Body of pancreas (tissue), 4 donors: ENCODE measurements at regions not wholly inside any gene's neighbourhood (a gene's known extent, or its start where the extent isn't known, plus 50 kb on each side); places are given as distances from the start of the nearest gene placed in this dataset.
"Not testable (repeated sequence)": the region's sequence is repeated elsewhere in the genome, so short reads cannot be mapped to it uniquely, and the experiment has no call there.

Experiments used
- ATAC-seq: fragments of 150-250 bp; one replicate; pipeline ENCODE4 v1.9.1; 2016
- DNase-seq, 4 donors: peaks; one replicate each; pipeline ENCODE4 v3.0.0-alpha.2; 2019
- H3K27ac ChIP-seq, 4 donors: fragments of 200-600 bp; sonication (generic); 1 replicate in 3 of 4; 2 replicates in 1 of 4; pipeline versions ENCODE4 v1.5.1 to v1.6.1; 2016 to 2019; ENCODE audit warnings: mild to moderate bottlenecking in 1 of 4, mixed read lengths in 1 of 4, moderate library complexity in 1 of 4
- H3K27me3 ChIP-seq, 2 donors: fragments of 200-600 bp; sonication (generic); one replicate each; pipeline ENCODE4 v1.6.0; 2016; ENCODE audit warnings: mild to moderate bottlenecking in 1 of 2
- H3K36me3 ChIP-seq, 2 donors: fragments of 200-600 bp; sonication (generic); replicated peaks in 1 of 2; 2 replicates each; pipeline ENCODE4 v1.5.1; 2016; ENCODE audit warnings: low read depth in 2 of 2; ENCODE audit not compliant: insufficient read depth in 1 of 2
- H3K4me1 ChIP-seq: fragments of 200-600 bp; sonication (generic); one replicate; pipeline ENCODE4 v1.6.0; 2016
- H3K4me3 ChIP-seq, 2 donors: fragments of 200-600 bp; sonication (generic); 1 replicate in 1 of 2; 2 replicates in 1 of 2; pipeline ENCODE4 v1.5.1; 2016 to 2019
- H3K9me3 ChIP-seq, 3 donors: fragments of 200-600 bp; sonication (generic); 1 replicate in 2 of 3; 2 replicates in 1 of 3; pipeline ENCODE4 v1.5.1; 2016
- POLR2A ChIP-seq, 3 donors: fragments of 450-650 bp; IDR thresholded peaks; one replicate each; pipeline ENCODE4 v1.6.1; 2016; ENCODE audit warnings: antibody characterized with exemption in 3 of 3, mild to moderate bottlenecking in 2 of 3
- WGBS, 2 donors: methylation state at CpG; one replicate each; pipeline ENCODE4 v1.1.5; 2017; 5-methylcytosine and 5-hydroxymethylcytosine counted together
- intact Hi-C: fragments of 100-400 bp; cut with DNase I; formaldehyde crosslinking; loops from one replicate; pipeline ENCODE4 v1.15.1; 2023
- TF ChIP-seq, protein P1 (sequence below), 7 experiments: fragments of 450-650 bp in 4 of 7; fragments of 200-600 bp in 3 of 7; sonication (generic) in 3 of 7; IDR thresholded peaks; one replicate each; pipeline ENCODE4 v1.5.1; 2016 to 2019; ENCODE audit warnings: antibody characterized with exemption in 7 of 7

DNA sequence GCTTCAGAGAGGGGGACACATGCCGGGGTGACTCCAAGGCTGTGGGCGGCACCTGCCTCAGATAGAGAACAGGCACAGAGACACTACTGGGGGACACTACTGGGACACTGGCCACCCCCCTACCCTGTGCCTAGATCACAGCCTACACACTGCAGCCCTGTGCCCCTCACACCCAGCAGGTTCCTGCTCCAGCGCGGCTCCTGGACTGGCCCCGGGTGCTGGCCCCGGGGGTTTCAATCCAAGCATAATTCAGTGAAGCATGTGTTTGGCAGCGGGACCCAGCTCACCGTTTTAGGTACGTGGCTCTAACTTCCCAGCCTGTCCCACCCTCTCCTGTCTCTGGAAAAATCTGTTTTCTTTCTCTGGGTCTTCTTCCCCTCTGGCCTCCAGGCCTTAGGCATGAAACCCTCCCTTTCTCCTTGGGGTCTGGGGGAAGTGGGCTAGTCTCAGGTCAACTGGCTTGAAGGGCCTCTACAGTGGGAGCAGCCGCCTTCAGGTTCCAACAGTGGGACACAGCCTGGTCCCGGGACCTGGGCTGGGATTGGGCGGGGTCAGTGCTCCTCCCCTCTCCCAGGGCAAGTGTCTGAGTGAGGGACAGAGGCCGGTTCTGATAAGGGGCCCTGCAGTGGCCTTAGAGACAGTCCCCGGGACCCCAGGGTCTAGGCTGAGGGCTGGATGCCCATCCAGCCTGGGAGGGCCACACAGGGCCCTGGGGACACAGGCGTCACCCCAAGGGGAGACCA lies 98.8 kb downstream of the CRYBB2 start:
- Histone ChIP-seq H3K27ac (no peak overlapping the region), H3K9me3 (no peaks in the 10 kb centered on the region), H3K4me3 (no peak overlapping the region), H3K4me1 (no peaks in the 10 kb centered on the region), H3K27me3 (no peaks in the 10 kb centered on the region), H3K36me3 (no peaks in the 10 kb centered on the region)
- TF ChIP-seq POLR2A (IDR thresholded peaks at IDR 0.05), result no peak
- TF ChIP-seq, protein P1, sequence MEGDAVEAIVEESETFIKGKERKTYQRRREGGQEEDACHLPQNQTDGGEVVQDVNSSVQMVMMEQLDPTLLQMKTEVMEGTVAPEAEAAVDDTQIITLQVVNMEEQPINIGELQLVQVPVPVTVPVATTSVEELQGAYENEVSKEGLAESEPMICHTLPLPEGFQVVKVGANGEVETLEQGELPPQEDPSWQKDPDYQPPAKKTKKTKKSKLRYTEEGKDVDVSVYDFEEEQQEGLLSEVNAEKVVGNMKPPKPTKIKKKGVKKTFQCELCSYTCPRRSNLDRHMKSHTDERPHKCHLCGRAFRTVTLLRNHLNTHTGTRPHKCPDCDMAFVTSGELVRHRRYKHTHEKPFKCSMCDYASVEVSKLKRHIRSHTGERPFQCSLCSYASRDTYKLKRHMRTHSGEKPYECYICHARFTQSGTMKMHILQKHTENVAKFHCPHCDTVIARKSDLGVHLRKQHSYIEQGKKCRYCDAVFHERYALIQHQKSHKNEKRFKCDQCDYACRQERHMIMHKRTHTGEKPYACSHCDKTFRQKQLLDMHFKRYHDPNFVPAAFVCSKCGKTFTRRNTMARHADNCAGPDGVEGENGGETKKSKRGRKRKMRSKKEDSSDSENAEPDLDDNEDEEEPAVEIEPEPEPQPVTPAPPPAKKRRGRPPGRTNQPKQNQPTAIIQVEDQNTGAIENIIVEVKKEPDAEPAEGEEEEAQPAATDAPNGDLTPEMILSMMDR (IDR thresholded peaks at IDR 0.05), result no peak
- no peak for ATAC-seq
- no peak for DNase-seq
- 55 to 71% methylated on average over 4 to 13 of the region's 15 CpGs for WGBS, 2 donors
- intact Hi-C loops, result no loop called here

DNA sequence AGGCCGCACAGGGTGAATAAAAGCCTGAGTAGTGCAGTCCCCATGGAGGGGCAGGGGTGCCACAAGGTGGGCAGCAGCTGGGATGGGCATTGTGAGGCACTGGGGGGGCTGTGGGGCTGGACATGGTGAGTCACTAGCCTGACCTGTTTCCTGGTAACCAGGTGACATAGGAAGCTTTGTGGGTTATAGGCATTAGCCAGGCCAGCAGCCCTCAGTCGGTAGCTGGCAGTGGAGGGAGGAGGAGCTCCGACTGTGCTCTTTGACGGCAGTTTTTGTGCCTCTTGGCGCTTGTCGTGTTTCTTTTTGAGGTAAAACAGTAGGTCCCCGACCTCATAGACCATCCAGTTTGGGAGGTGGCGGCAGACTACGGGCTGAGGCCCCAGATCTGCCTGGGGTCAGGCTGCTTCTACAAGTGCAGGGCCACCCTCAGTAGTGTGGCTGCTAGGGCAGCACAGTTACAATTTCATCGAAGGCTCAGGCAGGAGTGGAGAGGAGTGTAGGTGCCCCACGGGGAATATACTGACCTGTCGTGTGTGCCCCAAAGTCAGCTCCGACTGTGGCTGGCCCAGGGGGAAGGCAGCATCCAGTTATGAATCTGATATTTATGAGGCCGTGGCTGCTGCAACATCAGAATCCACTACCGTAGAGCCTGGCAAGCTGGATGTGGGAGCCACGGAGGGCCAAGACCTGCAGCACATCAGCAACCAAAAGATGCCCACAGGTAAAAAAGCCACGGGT lies 107.7 kb downstream of the CRYBB2 start:
- Histone ChIP-seq H3K4me1 (no peaks in the 10 kb centered on the region), H3K9me3 (no peaks in the 10 kb centered on the region), H3K36me3 (no peaks in the 10 kb centered on the region), H3K27me3 (no peaks in the 10 kb centered on the region), H3K4me3 (no peak overlapping the region), H3K27ac (no peak overlapping the region)
- intact Hi-C loops, result no loop called here
- DNase-seq (no peak), ATAC-seq (no peak)
- TF ChIP-seq, protein P1 (IDR thresholded peaks at IDR 0.05), result no peak
- TF ChIP-seq POLR2A (IDR thresholded peaks at IDR 0.05), result no peak
- WGBS, 2 donors, result 62 to 68% methylated on average over 13 to 17 of the region's 17 CpGs

DNA sequence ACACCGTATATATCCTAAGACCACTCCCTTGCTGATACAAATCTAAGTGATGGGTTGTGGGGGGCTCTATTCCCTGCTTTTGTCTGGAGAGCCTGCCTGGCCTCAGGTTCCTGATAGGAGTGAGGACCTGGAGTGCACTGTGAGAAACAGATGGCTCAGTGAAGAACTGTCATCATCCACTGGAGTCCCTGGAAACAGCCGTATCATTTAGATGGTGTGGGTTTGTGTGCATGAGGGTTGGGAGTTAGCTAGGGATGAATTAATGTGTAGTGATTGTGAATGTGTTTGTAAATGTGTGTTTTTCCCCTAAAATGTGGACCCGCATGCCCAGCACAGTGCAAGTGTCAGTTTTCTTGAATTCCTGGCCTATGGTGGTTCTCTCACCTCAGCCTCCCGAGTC lies 111.6 kb downstream of the CRYBB2 start:
- DNase-seq (no peak), ATAC-seq (no peak)
- H3K9me3 ChIP-seq, result no peaks in the 10 kb centered on the region
- no peaks in the 10 kb centered on the region for H3K4me1 ChIP-seq
- intact Hi-C loops, result no loop called here
- 80% methylated on average over 4 of the region's 4 CpGs for WGBS, 2 donors
- TF ChIP-seq POLR2A (IDR thresholded peaks at IDR 0.05), result no peak
- TF ChIP-seq, protein P1 (IDR thresholded peaks at IDR 0.05), result no peak
- no peaks in the 10 kb centered on the region for H3K36me3 ChIP-seq
- no peak overlapping the region for H3K4me3 ChIP-seq
- H3K27me3 ChIP-seq, result no peaks in the 10 kb centered on the region
- H3K27ac ChIP-seq, result no peak overlapping the region

DNA sequence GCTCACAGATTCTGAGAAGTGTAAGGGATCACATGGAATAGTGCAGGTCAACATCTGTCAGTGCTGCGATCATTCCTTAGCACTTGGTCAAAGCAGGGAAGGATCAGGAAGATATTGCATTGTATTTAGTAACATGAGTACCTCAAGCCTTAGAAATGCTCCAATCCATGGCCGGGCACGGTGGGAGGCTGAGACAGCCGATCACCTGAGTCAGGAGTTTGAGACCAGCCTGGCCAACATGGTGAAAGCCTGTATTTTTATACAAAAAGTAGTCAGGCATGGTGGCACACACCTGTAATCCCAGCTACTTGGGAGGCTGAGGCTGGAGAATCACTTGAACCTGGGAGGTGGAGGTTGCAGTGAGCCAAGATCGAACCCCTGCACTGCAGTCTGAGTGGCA lies 112.5 kb downstream of the CRYBB2 start:
- H3K27ac ChIP-seq, H3K27me3 ChIP-seq, H3K4me3 ChIP-seq, H3K36me3 ChIP-seq, H3K4me1 ChIP-seq, H3K9me3 ChIP-seq, ATAC-seq, intact Hi-C loops, DNase-seq: not testable (repeated sequence)
- 88 to 91% methylated on average over 5 of the region's 5 CpGs for WGBS, 2 donors

DNA sequence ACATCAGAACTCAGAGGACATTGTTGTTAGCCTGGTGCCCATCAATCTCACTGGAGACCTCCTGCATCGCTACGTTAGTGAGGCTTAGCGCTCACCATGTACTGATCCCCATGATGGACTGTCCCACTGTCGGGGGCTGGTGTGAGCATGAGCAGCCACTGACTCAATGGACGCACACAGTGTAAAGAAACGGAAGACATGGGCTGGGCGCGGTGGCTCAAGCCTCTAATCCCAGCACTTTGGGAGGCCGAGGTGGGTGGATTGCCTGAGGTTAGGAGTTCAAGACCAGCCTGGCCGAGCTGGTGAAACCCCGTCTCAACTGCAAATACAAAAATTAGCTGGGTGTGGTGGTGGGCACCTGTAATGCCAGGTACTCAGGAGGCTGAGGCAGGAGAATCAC lies 112.9 kb downstream of the CRYBB2 start:
- Histone ChIP-seq H3K27ac (no peak overlapping the region), H3K4me1 (no peaks in the 10 kb centered on the region), H3K27me3 (no peaks in the 10 kb centered on the region), H3K9me3 (no peaks in the 10 kb centered on the region), H3K4me3 (no peak overlapping the region), H3K36me3 (no peaks in the 10 kb centered on the region)
- DNase-seq (no peak), ATAC-seq (no peak)
- TF ChIP-seq POLR2A (IDR thresholded peaks at IDR 0.05), result no peak
- TF ChIP-seq, protein P1 (IDR thresholded peaks at IDR 0.05), result no peak
- WGBS, 2 donors, result 93 to 94% methylated on average over 11 of the region's 11 CpGs
- intact Hi-C loops, result no loop called here
